ENCODE measurements at regions not wholly inside any gene's neighbourhood (a gene's known extent, or its start where the extent isn't known, plus 50 kb on each side); places are given as distances from the start of the nearest gene placed in this dataset.

GRCh38 chr2:207224381-207224780 lies 58.6 kb upstream of the KLF7 start:
- WGBS (ENCODE audit: low lambda C conversion rate, missing lambda C conversion rate): 100% methylated on average over 1 of the region's 1 CpG
- Histone ChIP-seq H3K27me3 (no peaks in the 10 kb centered on the region), H3K9me2 (replicated peaks; ENCODE audit: insufficient read depth) (no peaks in the 10 kb centered on the region), H4K20me1 (ENCODE audit: insufficient read depth, poor library complexity, severe bottlenecking) (no peaks in the 10 kb centered on the region), H3K4me2 (no peak overlapping the region), H3K9me3 (ENCODE audit: low read depth) (no peaks in the 10 kb centered on the region), H3K4me1 (ENCODE audit: insufficient read depth) (no peaks in the 10 kb centered on the region), H3K27ac (no peak overlapping the region), H3K4me3 (no peak overlapping the region), H3K79me2 (no peaks in the 10 kb centered on the region), H2AFZ (no peak overlapping the region), H3K36me3 (replicated peaks; ENCODE audit: insufficient read depth, low read depth) (no peaks in the 10 kb centered on the region)
- no peak for DNase-seq (ENCODE audit: low spot score)
- TF ChIP-seq EZH2 (IDR thresholded peaks at IDR 0.05; ENCODE audit: borderline replicate concordance) (no peak), EZH2phosphoT487 (IDR thresholded peaks at IDR 0.05; ENCODE audit: low read depth, severe bottlenecking, unreplicated experiment) (no peak)

- H3K27ac ChIP-seq: no peak overlapping the region
- no peaks in the 10 kb centered on the region for H4K20me1 ChIP-seq (ENCODE audit: insufficient read depth, poor library complexity, severe bottlenecking)
- TF ChIP-seq CTCF (IDR thresholded peaks at IDR 0.05; ENCODE audit: poor library complexity): no peak
- no peak for TF ChIP-seq EZH2phosphoT487 (IDR thresholded peaks at IDR 0.05; ENCODE audit: low read depth, severe bottlenecking, unreplicated experiment)
- TF ChIP-seq EZH2 (IDR thresholded peaks at IDR 0.05; ENCODE audit: borderline replicate concordance): no peak
- H3K36me3 ChIP-seq (replicated peaks; ENCODE audit: insufficient read depth, low read depth): no peaks in the 10 kb centered on the region
- no peaks in the 10 kb centered on the region for H3K27me3 ChIP-seq
- H3K4me1 ChIP-seq (ENCODE audit: insufficient read depth): no peaks in the 10 kb centered on the region
- no peak overlapping the region for H2AFZ ChIP-seq
- no peak for DNase-seq (ENCODE audit: low spot score)
- no peaks in the 10 kb centered on the region for H3K9me3 ChIP-seq (ENCODE audit: low read depth)
- no peaks in the 10 kb centered on the region for H3K79me2 ChIP-seq
- H3K4me3 ChIP-seq: no peak overlapping the region
- 76% methylated on average over 8 of the region's 8 CpGs for WGBS (ENCODE audit: low lambda C conversion rate, missing lambda C conversion rate)
- H3K4me2 ChIP-seq: no peak overlapping the region
- no peaks in the 10 kb centered on the region for H3K9me2 ChIP-seq (replicated peaks; ENCODE audit: insufficient read depth)
Observed at GRCh38 chr2:207224791-207225482, 59.2 kb upstream of the KLF7 start.

- Histone ChIP-seq H3K27me3 (no peaks in the 10 kb centered on the region), H3K9me3 (ENCODE audit: low read depth) (no peaks in the 10 kb centered on the region), H3K27ac (no peak overlapping the region), H4K20me1 (ENCODE audit: insufficient read depth, poor library complexity, severe bottlenecking) (no peaks in the 10 kb centered on the region), H3K4me1 (ENCODE audit: insufficient read depth) (no peaks in the 10 kb centered on the region), H3K4me3 (no peak overlapping the region), H3K9me2 (replicated peaks; ENCODE audit: insufficient read depth) (no peaks in the 10 kb centered on the region), H3K4me2 (no peak overlapping the region), H3K79me2 (no peaks in the 10 kb centered on the region), H2AFZ (no peak overlapping the region), H3K36me3 (replicated peaks; ENCODE audit: insufficient read depth, low read depth) (no peaks in the 10 kb centered on the region)
- WGBS (ENCODE audit: low lambda C conversion rate, missing lambda C conversion rate): 73% methylated on average over 6 of the region's 6 CpGs
- no peak for DNase-seq (ENCODE audit: low spot score)
- TF ChIP-seq EZH2 (IDR thresholded peaks at IDR 0.05; ENCODE audit: borderline replicate concordance) (no peak), EZH2phosphoT487 (IDR thresholded peaks at IDR 0.05; ENCODE audit: low read depth, severe bottlenecking, unreplicated experiment) (no peak), CTCF (IDR thresholded peaks at IDR 0.05; ENCODE audit: poor library complexity) (no peak)
Observed at GRCh38 chr2:207225773-207226172, 60.0 kb upstream of the KLF7 start.

GRCh38 chr2:207226243-207226642 lies 60.5 kb upstream of the KLF7 start:
- H3K27me3 ChIP-seq: no peaks in the 10 kb centered on the region
- H3K27ac ChIP-seq: no peak overlapping the region
- no peak overlapping the region for H2AFZ ChIP-seq
- no peaks in the 10 kb centered on the region for H4K20me1 ChIP-seq (ENCODE audit: insufficient read depth, poor library complexity, severe bottlenecking)
- H3K4me3 ChIP-seq: no peak overlapping the region
- no peaks in the 10 kb centered on the region for H3K4me1 ChIP-seq (ENCODE audit: insufficient read depth)
- no peaks in the 10 kb centered on the region for H3K9me3 ChIP-seq (ENCODE audit: low read depth)
- no peak overlapping the region for H3K4me2 ChIP-seq
- H3K9me2 ChIP-seq (replicated peaks; ENCODE audit: insufficient read depth): no peaks in the 10 kb centered on the region
- no peak for TF ChIP-seq CTCF (IDR thresholded peaks at IDR 0.05; ENCODE audit: poor library complexity)
- TF ChIP-seq EZH2 (IDR thresholded peaks at IDR 0.05; ENCODE audit: borderline replicate concordance): no peak
- no peak for TF ChIP-seq EZH2phosphoT487 (IDR thresholded peaks at IDR 0.05; ENCODE audit: low read depth, severe bottlenecking, unreplicated experiment)
- H3K36me3 ChIP-seq (replicated peaks; ENCODE audit: insufficient read depth, low read depth): no peaks in the 10 kb centered on the region
- no peak for DNase-seq (ENCODE audit: low spot score)
- no peaks in the 10 kb centered on the region for H3K79me2 ChIP-seq
